Small intestine (tissue), 7 donors: ENCODE measurements at regions not wholly inside any gene's neighbourhood (a gene's known extent, or its start where the extent isn't known, plus 50 kb on each side); places are given as distances from the start of the nearest gene placed in this dataset.

ENCODE experiments used
- DNase-seq, 2 donors: peaks; one replicate each; pipeline versions ENCODE4 v3.0.0 to v3.0.0-alpha.2; 2013
- FAIRE-seq: peaks from 2 replicates; lab custom pipeline; 2012; peaks lifted over from hg19 to GRCh38; lab: Jason Lieb, UNC
- H3K27ac ChIP-seq, 3 donors: one replicate each; pipeline ENCODE4 v1.5.1; 2013; ENCODE audit warnings: low read length in 2 of 3, mild to moderate bottlenecking in 2 of 3, control low read depth in 1 of 3, inconsistent platforms in 1 of 3, low read depth in 1 of 3, moderate library complexity in 1 of 3
- H3K27me3 ChIP-seq, 3 donors: one replicate each; pipeline ENCODE4 v1.6.1; 2013; ENCODE audit warnings: low read length in 3 of 3, inconsistent platforms in 1 of 3; ENCODE audit not compliant: control insufficient read depth in 3 of 3, insufficient read depth in 3 of 3
- H3K36me3 ChIP-seq, 3 donors: one replicate each; pipeline ENCODE4 v1.6.1; 2013; ENCODE audit warnings: low read length in 3 of 3, inconsistent platforms in 1 of 3, low read depth in 1 of 3, mild to moderate bottlenecking in 1 of 3, moderate library complexity in 1 of 3; ENCODE audit not compliant: control insufficient read depth in 3 of 3, insufficient read depth in 2 of 3
- H3K4me1 ChIP-seq, 3 donors: one replicate each; pipeline ENCODE4 v1.6.1; 2013; ENCODE audit warnings: low read length in 2 of 3, inconsistent platforms in 1 of 3, low read depth in 1 of 3, mild to moderate bottlenecking in 1 of 3, moderate library complexity in 1 of 3; ENCODE audit not compliant: control insufficient read depth in 3 of 3, insufficient read depth in 2 of 3
- H3K4me3 ChIP-seq, 3 donors: one replicate each; pipeline ENCODE4 v1.5.1; 2013; ENCODE audit warnings: low read length in 3 of 3, control low read depth in 1 of 3, inconsistent platforms in 1 of 3, low read depth in 1 of 3, mild to moderate bottlenecking in 1 of 3, moderate library complexity in 1 of 3
- H3K9me3 ChIP-seq, 2 donors: one replicate each; pipeline ENCODE4 v1.6.1; 2013; ENCODE audit warnings: low read depth in 1 of 2, low read length in 1 of 2; ENCODE audit not compliant: control insufficient read depth in 2 of 2, insufficient read depth in 1 of 2
- WGBS, 3 donors: extraction: QIAGEN DNeasy Blood & Tissue Kit; methylation state at CpG; one replicate each; pipeline ENCODE4 v1.1.7; 2013; 5-methylcytosine and 5-hydroxymethylcytosine counted together
- donor health status: healthy with polysubstance abuse.
- donor health status: control.
- donor health status: control.
- donor health status: Bipolar disorder and iron deficiency.
- donor health status: healthy.

DNA sequence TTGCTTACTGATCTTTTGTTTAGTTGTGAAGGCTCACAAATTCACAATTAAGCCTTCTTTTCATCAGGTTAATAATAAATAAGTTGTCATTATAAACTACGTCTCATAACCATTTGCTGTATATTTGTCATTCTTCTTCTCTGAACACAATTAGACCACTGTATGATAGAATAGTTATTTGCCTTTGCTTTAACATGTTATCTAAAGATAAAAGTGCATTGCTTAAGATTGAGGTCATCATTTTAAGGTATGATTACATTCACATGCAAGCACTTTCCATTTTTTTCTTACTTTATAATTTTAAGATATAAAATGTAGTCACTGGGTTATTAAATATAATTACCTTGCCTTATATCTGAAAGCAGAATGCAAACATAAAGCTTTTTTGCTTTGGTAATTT is 80.1 kb upstream of the GLS start:
- WGBS, 3 donors, result 18 to 56% (median 37%) methylated on average over 1 of the region's 1 CpG
- no peaks in the 10 kb centered on the region for H3K27me3 ChIP-seq
- DNase-seq, result peak in 1 of 2 donors; percentile 25
- no peak overlapping the region for H3K4me3 ChIP-seq
- H3K9me3 ChIP-seq, result no peaks in the 10 kb centered on the region
- FAIRE-seq, result peak; percentile 19
- H3K27ac ChIP-seq, result no peak overlapping the region
- H3K4me1 ChIP-seq, result peaks cover 0 to 8% (median 2%) of the 10 kb centered on the region in 3 donors
- no peaks in the 10 kb centered on the region for H3K36me3 ChIP-seq

DNA sequence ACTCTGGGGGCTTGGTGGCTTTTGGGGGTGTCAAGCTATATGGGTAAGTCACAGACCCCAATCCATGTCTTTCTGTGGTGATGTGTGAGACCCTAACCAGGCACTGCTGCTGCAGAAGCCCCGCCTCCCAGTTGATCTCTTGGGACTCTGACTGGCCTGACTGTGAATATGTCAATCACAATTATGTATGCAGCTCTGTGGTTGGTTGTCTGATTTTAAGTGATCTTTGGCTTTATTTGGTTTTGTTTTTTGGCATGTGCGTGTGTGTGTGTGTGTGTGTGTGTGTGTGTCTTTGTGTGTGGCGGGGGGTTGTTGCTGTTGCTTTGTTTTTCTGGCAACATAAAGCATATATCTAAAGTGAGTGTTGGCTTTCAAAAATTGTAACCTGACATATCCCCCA is 78.5 kb upstream of the GLS start:
- Histone ChIP-seq H3K4me3 (no peak overlapping the region), H3K36me3 (no peaks in the 10 kb centered on the region), H3K27me3 (no peaks in the 10 kb centered on the region), H3K9me3 (no peaks in the 10 kb centered on the region), H3K27ac (no peak overlapping the region), H3K4me1 (peaks cover 0 to 19% (median 4%) of the 10 kb centered on the region in 3 donors)
- DNase-seq (no peak), FAIRE-seq (no peak)
- WGBS, 3 donors, result 80 to 94% (median 82%) methylated on average over 3 of the region's 3 CpGs

DNA sequence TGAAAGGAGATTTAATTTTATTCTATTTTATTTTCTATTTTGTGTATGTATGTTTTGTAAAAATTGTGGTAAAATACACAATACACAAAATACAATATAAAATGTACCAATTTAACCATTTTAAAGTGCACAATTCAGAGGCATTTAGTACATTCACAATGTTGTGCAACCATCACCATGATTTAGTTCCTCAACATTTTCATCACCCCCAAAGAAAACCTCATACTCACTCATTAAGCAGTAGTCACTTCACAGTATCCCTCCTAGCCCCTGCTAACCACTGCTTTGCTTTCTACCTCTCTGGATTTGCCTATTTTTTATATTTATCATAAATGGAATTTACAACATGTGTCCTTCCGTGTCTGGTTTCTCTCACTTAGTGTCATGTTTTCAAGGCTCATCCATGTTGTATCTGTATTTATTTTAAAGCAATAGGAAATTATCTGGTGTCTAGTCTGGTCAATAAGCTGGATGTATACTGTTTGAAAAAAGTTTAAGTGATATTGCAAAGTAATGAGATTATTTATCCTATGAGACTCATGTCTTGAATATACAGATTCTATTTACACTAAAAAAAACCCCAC is 77.9 kb upstream of the GLS start:
- no peaks in the 10 kb centered on the region for H3K36me3 ChIP-seq
- DNase-seq (no peak), FAIRE-seq (no peak)
- WGBS, 3 donors, result 89 to 93% (median 90%) methylated on average over 1 of the region's 1 CpG
- H3K4me3 ChIP-seq, result no peak overlapping the region
- H3K27ac ChIP-seq, result no peak overlapping the region
- H3K27me3 ChIP-seq, result no peaks in the 10 kb centered on the region
- peaks cover 0 to 24% (median 4%) of the 10 kb centered on the region in 3 donors for H3K4me1 ChIP-seq
- H3K9me3 ChIP-seq, result no peaks in the 10 kb centered on the region

DNA sequence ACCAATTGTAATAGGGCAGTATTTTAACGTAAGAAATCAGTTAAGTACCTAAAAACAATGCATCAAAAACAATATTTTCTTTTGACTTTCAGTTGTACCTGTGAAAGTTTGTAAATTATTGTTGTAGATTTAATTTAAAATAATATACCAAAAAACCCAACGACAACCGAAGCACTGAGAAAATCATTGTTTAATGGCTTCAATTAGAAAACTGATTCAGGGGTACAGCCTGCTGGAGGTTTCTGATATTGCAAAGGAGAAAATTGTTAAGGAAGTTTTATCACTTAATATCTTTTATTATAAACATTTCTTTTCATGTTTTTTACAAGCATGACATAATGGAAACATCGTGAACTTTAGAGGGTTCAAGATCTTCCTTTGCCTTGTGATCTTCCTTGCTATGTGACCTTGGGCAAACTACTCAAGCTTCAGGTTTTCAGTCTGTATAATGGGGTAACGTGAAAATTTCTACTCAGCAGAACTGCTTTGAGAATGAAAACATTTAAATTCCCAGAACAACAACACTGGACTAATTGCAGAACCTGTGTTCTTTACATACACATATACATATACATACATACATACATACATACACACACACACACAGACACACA is 76.3 kb upstream of the GLS start:
- H3K36me3 ChIP-seq, result no peaks in the 10 kb centered on the region
- H3K4me1 ChIP-seq, result peaks cover 0 to 35% (median 10%) of the 10 kb centered on the region in 3 donors
- H3K27me3 ChIP-seq, result no peaks in the 10 kb centered on the region
- peak; percentile 47 to 48 for DNase-seq
- H3K9me3 ChIP-seq, result no peaks in the 10 kb centered on the region
- H3K27ac ChIP-seq, result no peak overlapping the region
- 27 to 41% (median 40%) methylated on average over 5 of the region's 5 CpGs for WGBS, 3 donors
- no peak for FAIRE-seq
- H3K4me3 ChIP-seq, result no peak overlapping the region

DNA sequence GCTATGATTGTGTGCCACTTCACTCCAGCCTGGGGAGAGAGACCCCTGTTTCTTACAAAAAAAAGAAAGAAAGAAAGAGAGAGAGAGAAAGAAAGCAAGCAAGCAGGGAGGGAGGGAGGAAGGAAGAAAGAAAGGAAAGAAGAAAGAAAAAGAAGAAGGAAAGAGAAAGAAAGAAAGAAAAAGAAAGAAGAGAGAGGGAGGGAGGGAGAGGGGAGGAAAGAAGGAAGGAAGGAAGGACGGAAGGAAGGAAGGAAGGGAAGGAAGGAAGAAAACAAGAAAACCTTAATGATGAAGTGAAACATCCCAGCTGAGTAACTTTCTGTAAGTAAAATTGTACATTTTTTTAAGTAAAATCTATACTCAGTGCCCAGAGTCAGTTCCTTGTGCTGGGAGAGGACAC is 75.5 kb upstream of the GLS start:
- H3K27me3 ChIP-seq, result no peaks in the 10 kb centered on the region
- no peak overlapping the region for H3K4me3 ChIP-seq
- WGBS, 3 donors, result 71 to 80% (median 73%) methylated on average over 1 of the region's 1 CpG
- DNase-seq, result no peak
- H3K36me3 ChIP-seq, result no peaks in the 10 kb centered on the region
- H3K4me1 ChIP-seq, result peaks cover 0 to 42% (median 12%) of the 10 kb centered on the region in 3 donors
- H3K9me3 ChIP-seq, result no peaks in the 10 kb centered on the region
- H3K27ac ChIP-seq, result no peak overlapping the region
- FAIRE-seq, result no peak

DNA sequence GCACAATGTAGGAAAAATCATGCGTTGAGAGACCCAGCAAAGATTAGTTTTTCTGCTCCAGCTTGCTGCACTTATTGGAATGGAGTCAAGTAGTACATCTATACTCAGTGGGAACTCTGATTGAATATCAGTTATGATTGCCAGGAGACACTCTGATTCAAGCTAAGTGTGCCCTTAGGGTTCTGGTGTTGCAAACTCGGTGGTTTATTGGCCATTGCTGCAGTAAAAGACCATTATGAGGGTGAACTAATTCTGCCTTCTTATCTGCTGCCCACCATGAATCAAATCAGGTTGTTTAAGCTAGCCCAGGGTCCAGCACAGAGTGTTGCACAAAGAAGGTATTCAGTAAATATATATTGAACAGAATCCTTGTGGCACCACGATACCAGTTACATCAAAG is 74.8 kb upstream of the GLS start:
- no peaks in the 10 kb centered on the region for H3K27me3 ChIP-seq
- H3K9me3 ChIP-seq, result no peaks in the 10 kb centered on the region
- no peak overlapping the region for H3K4me3 ChIP-seq
- H3K27ac ChIP-seq, result no peak overlapping the region
- H3K4me1 ChIP-seq, result peaks cover 1 to 44% (median 13%) of the 10 kb centered on the region in 3 donors
- 84 to 94% (median 92%) methylated on average over 3 of the region's 3 CpGs for WGBS, 3 donors
- no peak for FAIRE-seq
- no peaks in the 10 kb centered on the region for H3K36me3 ChIP-seq
- DNase-seq, result no peak

DNA sequence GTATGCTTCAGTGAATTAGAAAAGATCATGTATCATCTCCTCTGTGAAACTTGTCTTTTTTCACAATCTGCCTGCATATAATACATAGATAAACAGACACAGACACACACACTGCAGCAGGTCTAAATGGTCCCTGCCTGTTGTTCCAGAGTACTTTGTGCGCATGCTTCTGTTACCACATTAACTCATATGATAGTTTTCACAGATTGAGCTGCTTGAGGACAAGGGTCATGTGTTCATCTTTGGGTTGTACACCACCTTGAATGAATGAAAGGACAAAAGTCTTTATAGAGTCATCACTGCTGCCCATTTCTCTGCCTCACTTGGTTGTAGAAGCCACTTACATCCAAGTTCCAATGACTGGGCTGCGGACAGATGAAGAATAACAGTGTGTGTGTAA is 72.7 kb upstream of the GLS start:
- no peaks in the 10 kb centered on the region for H3K36me3 ChIP-seq
- 90 to 99% (median 92%) methylated on average over 2 of the region's 2 CpGs for WGBS, 3 donors
- peak overlapping the region in 2 of 3 donors; percentile 65 to 89 for H3K27ac ChIP-seq
- no peak for FAIRE-seq
- peak; percentile 41 to 68 for DNase-seq
- H3K27me3 ChIP-seq, result no peaks in the 10 kb centered on the region
- no peak overlapping the region for H3K4me3 ChIP-seq
- peaks cover 7 to 63% (median 18%) of the 10 kb centered on the region in 3 donors for H3K4me1 ChIP-seq
- no peaks in the 10 kb centered on the region for H3K9me3 ChIP-seq

DNA sequence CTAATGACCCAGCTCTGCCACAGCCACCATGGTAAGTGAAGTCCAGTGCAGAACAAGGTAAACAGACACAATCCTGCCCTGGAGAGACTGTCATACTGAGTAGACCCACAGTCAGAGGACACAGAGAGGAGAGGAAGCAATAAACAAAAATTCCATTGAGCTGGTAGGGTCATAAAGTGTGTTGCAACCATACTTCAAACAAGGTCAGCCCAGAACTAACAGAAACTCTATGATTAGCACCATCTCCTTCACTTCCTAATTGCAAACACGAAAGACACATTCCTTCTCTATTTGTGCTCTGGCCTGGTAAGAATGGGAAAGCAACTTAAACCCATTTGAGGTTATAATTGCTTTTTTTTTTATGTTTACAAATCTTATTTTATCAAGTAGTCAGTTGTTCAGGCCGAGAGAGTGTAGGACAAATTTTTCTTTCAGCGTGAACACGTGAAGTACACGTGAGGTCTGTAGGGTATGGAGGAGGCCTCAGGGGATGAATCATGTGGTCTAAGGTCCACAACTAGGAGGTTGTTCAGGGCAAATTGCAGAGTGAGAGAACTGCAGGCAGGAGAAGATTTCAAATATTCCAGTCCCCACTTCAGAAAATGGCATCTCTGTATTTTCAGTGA is 71.4 kb upstream of the GLS start:
- FAIRE-seq, result no peak
- Histone ChIP-seq H3K27ac (peak overlapping the region; percentile 5 to 89 (median 14)), H3K4me3 (no peak overlapping the region), H3K4me1 (peaks cover 7 to 66% (median 20%) of the 10 kb centered on the region in 3 donors), H3K27me3 (no peaks in the 10 kb centered on the region), H3K36me3 (no peaks in the 10 kb centered on the region), H3K9me3 (no peaks in the 10 kb centered on the region)
- 17 to 65% (median 44%) methylated on average over 5 of the region's 5 CpGs for WGBS, 3 donors
- DNase-seq, result peak; percentile 95 to 96
